ENCODE measurements at regions not wholly inside any gene's neighbourhood (a gene's known extent, or its start where the extent isn't known, plus 50 kb on each side); places are given as distances from the start of the nearest gene placed in this dataset.

- H3K4me2 ChIP-seq (ENCODE audit: control insufficient read depth, insufficient read depth) = no peak overlapping the region
- FAIRE-seq (no peak), ATAC-seq (no peak), DNase-seq (ENCODE audit: low read depth, low spot score) (no peak)
- ChIA-PET RAD21 (ENCODE audit: unreplicated experiment) (no interaction called here), POLR2A (no interaction called here), CTCF (no interaction called here), SMC1A (ENCODE audit: uncharacterized antibody, unreplicated experiment) (no interaction called here)
- H3K4me1 ChIP-seq (ENCODE audit: control insufficient read depth, insufficient read depth, low read length) = no peaks in the 10 kb centered on the region
- no peak overlapping the region for H3K4me3 ChIP-seq
- BruUV-seq (replicated peaks) = no TSS peak
- H4K20me1 ChIP-seq (ENCODE audit: control insufficient read depth, insufficient read depth) = no peaks in the 10 kb centered on the region
- 27% methylated on average over 2 of the region's 2 CpGs for WGBS (ENCODE audit: insufficient coverage, insufficient replicate concordance, low lambda C conversion rate, missing lambda C conversion rate)
- no peaks in the 10 kb centered on the region; a peak in 1 of 4 replicates for H3K27me3 ChIP-seq (replicated peaks in 1 of 2; ENCODE audit: control insufficient read depth in 2 of 2, insufficient read depth in 2 of 2, low read length in 1 of 2)
- no peaks in the 10 kb centered on the region for H3K36me3 ChIP-seq (ENCODE audit: control insufficient read depth in 2 of 2, insufficient read depth in 2 of 2, low read length in 1 of 2)
- no peak overlapping the region for H3K9ac ChIP-seq (ENCODE audit: control insufficient read depth, insufficient read depth, low read length)
- H3K27ac ChIP-seq (ENCODE audit: control insufficient read depth, insufficient read depth) = no peak overlapping the region
- intact Hi-C loops (cut with micrococcal nuclease; ENCODE audit: unreplicated experiment) = no loop called here
- H2AFZ ChIP-seq (ENCODE audit: control insufficient read depth, low read depth, low read length) = no peak overlapping the region
- in situ Hi-C loops (cut with MboI) = no loop called here
- H3K9me3 ChIP-seq (replicated peaks; ENCODE audit: control insufficient read depth, insufficient read depth, low read length) = no peaks in the 10 kb centered on the region
- no peak for TF ChIP-seq KDM1A (IDR thresholded peaks at IDR 0.05; ENCODE audit: borderline replicate concordance)
- TF ChIP-seq REST (IDR thresholded peaks at IDR 0.05; ENCODE audit: low read depth, low read length) = no peak
- H3K79me2 ChIP-seq (ENCODE audit: control insufficient read depth, insufficient read depth, low read length) = no peaks in the 10 kb centered on the region
These were observed 207.2 kb upstream of the TCF4 start for GRCh38 chr18:55795101-55795669.
